Psoas muscle (tissue), 7 donors: ENCODE measurements at regions not wholly inside any gene's neighbourhood (a gene's known extent, or its start where the extent isn't known, plus 50 kb on each side); places are given as distances from the start of the nearest gene placed in this dataset.

Source experiments
- ATAC-seq, 4 donors: fragments of 200-7000 bp; cut with Tn5 transposase; one replicate each; pipeline ENCODE4 v1.9.1; 2020; ENCODE audit warnings: moderate library complexity in 3 of 4, mild to moderate bottlenecking in 2 of 4
- DNase-seq, 2 donors: peaks; one replicate each; pipeline ENCODE4 v3.0.0-alpha.2; 2020
- H3K27ac ChIP-seq: fragments of 200-600 bp; one replicate; pipeline ENCODE4 v1.8.0; 2022
- H3K27me3 ChIP-seq, 3 donors: fragments of 200-600 bp in 1 of 3; one replicate each; pipeline versions ENCODE4 v1.6.1 to v1.8.0; 2013 to 2022; ENCODE audit warnings: low read length in 2 of 3, mild to moderate bottlenecking in 2 of 3, moderate library complexity in 1 of 3; ENCODE audit not compliant: insufficient read depth in 3 of 3
- H3K36me3 ChIP-seq, 2 donors: fragments of 200-600 bp in 1 of 2; one replicate each; pipeline versions ENCODE4 v1.6.1 to v1.8.0; 2013 to 2022; ENCODE audit warnings: low read depth in 1 of 2, mild to moderate bottlenecking in 1 of 2, moderate library complexity in 1 of 2; ENCODE audit not compliant: insufficient read depth in 1 of 2
- H3K4me1 ChIP-seq: fragments of 200-600 bp; one replicate; pipeline ENCODE4 v1.8.0; 2022
- H3K4me3 ChIP-seq: fragments of 200-600 bp; one replicate; pipeline ENCODE4 v1.8.0; 2022; ENCODE audit warnings: mild to moderate bottlenecking
- H3K9me3 ChIP-seq: fragments of 200-600 bp; one replicate; pipeline ENCODE4 v1.8.0; 2022
- WGBS, 3 donors: extraction: QIAGEN DNeasy Blood & Tissue Kit; methylation state at CpG; one replicate each; pipeline versions ENCODE4 v1.1.6 to v1.1.7; 2013; 5-methylcytosine and 5-hydroxymethylcytosine counted together
- intact Hi-C, 2 donors: fragments of 100-400 bp; cut with DNase I; formaldehyde crosslinking; loops; one replicate each; pipeline versions ENCODE4 v1.11.0 to v1.14.2; 2022
- TF ChIP-seq, protein P1 (sequence below): fragments of 200-600 bp; IDR thresholded peaks from one replicate; pipeline ENCODE4 v1.8.0; 2022; ENCODE audit warnings: antibody characterized with exemption
- donor health status: healthy with polysubstance abuse.
- donor health status: DM: no; HTN: no; CAD: no; lungs with moderate emphysema.
- donor health status: Bipolar disorder and iron deficiency.
- donor health status: healthy.
- donor health status: DM: yes; HTN: yes; CAD: no.
- donor health status: DM: no; HTN: no; CAD: no.
- donor health status: DM: yes; HTN: yes; CAD: no.

GRCh38 chr21:18620436-18620835, 216.9 kb upstream of the TMPRSS15 start:
- H3K27me3 ChIP-seq, result no peaks in the 10 kb centered on the region
- TF ChIP-seq, protein P1, sequence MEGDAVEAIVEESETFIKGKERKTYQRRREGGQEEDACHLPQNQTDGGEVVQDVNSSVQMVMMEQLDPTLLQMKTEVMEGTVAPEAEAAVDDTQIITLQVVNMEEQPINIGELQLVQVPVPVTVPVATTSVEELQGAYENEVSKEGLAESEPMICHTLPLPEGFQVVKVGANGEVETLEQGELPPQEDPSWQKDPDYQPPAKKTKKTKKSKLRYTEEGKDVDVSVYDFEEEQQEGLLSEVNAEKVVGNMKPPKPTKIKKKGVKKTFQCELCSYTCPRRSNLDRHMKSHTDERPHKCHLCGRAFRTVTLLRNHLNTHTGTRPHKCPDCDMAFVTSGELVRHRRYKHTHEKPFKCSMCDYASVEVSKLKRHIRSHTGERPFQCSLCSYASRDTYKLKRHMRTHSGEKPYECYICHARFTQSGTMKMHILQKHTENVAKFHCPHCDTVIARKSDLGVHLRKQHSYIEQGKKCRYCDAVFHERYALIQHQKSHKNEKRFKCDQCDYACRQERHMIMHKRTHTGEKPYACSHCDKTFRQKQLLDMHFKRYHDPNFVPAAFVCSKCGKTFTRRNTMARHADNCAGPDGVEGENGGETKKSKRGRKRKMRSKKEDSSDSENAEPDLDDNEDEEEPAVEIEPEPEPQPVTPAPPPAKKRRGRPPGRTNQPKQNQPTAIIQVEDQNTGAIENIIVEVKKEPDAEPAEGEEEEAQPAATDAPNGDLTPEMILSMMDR, result no peak
- no peaks in the 10 kb centered on the region for H3K36me3 ChIP-seq
- intact Hi-C loops, result no loop called here
- no peaks in the 10 kb centered on the region for H3K4me1 ChIP-seq
- DNase-seq (no peak), ATAC-seq (no peak)
- no peak overlapping the region for H3K4me3 ChIP-seq
- no peaks in the 10 kb centered on the region for H3K9me3 ChIP-seq
- WGBS, 3 donors, result 66 to 82% (median 78%) methylated on average over 4 of the region's 4 CpGs
- H3K27ac ChIP-seq, result no peak overlapping the region

GRCh38 chr21:18622383-18622782, 218.8 kb upstream of the TMPRSS15 start:
- TF ChIP-seq, protein P1, result no peak
- intact Hi-C loops, result no loop called here

GRCh38 chr21:18630446-18630845, 226.9 kb upstream of the TMPRSS15 start:
- no peaks in the 10 kb centered on the region for H3K36me3 ChIP-seq
- 70 to 71% (median 70%) methylated on average over 2 of the region's 2 CpGs for WGBS, 3 donors
- ATAC-seq (no peak), DNase-seq (no peak)
- H3K4me1 ChIP-seq, result no peaks in the 10 kb centered on the region
- no peak overlapping the region for H3K4me3 ChIP-seq
- TF ChIP-seq, protein P1, result no peak
- intact Hi-C loops, result no loop called here
- no peaks in the 10 kb centered on the region for H3K9me3 ChIP-seq
- no peak overlapping the region for H3K27ac ChIP-seq
- no peaks in the 10 kb centered on the region for H3K27me3 ChIP-seq

More at GRCh38 chr21:18622383-18622782, 218.8 kb upstream of the TMPRSS15 start:
- no peaks in the 10 kb centered on the region for H3K27me3 ChIP-seq
- no peaks in the 10 kb centered on the region for H3K4me1 ChIP-seq
- H3K9me3 ChIP-seq, result no peaks in the 10 kb centered on the region
- DNase-seq, result no peak
- H3K4me3 ChIP-seq, result no peak overlapping the region
- no peaks in the 10 kb centered on the region for H3K36me3 ChIP-seq
- no peak overlapping the region for H3K27ac ChIP-seq
- no peak for ATAC-seq

DNA sequence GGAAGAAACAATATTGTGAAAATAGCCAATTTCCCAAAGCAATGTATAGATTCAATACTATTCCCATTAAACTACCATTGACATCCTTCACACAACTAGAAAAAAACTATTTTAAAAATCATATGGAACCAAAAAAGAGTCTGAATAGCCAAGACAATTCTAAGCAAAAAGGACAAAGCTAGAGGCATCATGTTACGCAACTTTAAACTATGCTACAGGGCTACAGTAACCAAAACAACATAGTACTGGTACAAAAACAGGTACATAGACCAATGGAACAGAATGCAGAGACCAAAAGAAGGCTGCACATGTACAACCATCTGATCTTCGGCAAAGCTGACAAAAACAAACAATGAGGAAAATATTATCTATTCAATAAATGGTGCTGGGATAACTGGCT, 233.3 kb upstream of the TMPRSS15 start:
- TF ChIP-seq, protein P1, result no peak
- Histone ChIP-seq H3K36me3 (no peaks in the 10 kb centered on the region), H3K4me3 (no peak overlapping the region), H3K27me3 (no peaks in the 10 kb centered on the region), H3K4me1 (no peaks in the 10 kb centered on the region), H3K9me3 (no peaks in the 10 kb centered on the region), H3K27ac (no peak overlapping the region)
- DNase-seq (no peak), ATAC-seq (no peak)
- 92 to 93% (median 93%) methylated on average over 2 of the region's 2 CpGs for WGBS, 3 donors
- intact Hi-C loops, result no loop called here

- ATAC-seq (no peak), DNase-seq (no peak)
- Histone ChIP-seq H3K4me3 (no peak overlapping the region), H3K36me3 (no peaks in the 10 kb centered on the region), H3K4me1 (no peaks in the 10 kb centered on the region), H3K9me3 (no peaks in the 10 kb centered on the region), H3K27me3 (no peaks in the 10 kb centered on the region), H3K27ac (no peak overlapping the region)
- TF ChIP-seq, protein P1, result no peak
- 17 to 28% (median 28%) methylated on average over 1 of the region's 1 CpG for WGBS, 3 donors
- intact Hi-C loops, result no loop called here
Observed at GRCh38 chr21:18646116-18646515, 242.5 kb upstream of the TMPRSS15 start.
